WERI-Rb-1 (cell line): ENCODE measurements at regions not wholly inside any gene's neighbourhood (a gene's known extent, or its start where the extent isn't known, plus 50 kb on each side); places are given as distances from the start of the nearest gene placed in this dataset.
A peak's percentile ranks its signal among the peaks of the same experiment; 100 is the strongest.

Experiments used
- DNase-seq: peaks from one replicate; pipeline ENCODE4 v3.0.0-alpha.2; 2020
- H3K27ac ChIP-seq: fragments of 250-450 bp; sonication (Bioruptor Pico); 2 replicates; pipeline ENCODE4 v1.5.1; 2020; ENCODE audit warnings: mild to moderate bottlenecking, moderate library complexity
- H3K27me3 ChIP-seq: fragments of 250-450 bp; sonication (Bioruptor Pico); 2 replicates; pipeline ENCODE4 v1.5.1; 2021; ENCODE audit warnings: mild to moderate bottlenecking, low read depth, moderate library complexity; ENCODE audit not compliant: insufficient read depth, severe bottlenecking
- H3K36me3 ChIP-seq: fragments of 250-450 bp; sonication (Bioruptor Pico); 2 replicates; pipeline ENCODE4 v1.5.1; 2020; ENCODE audit warnings: mild to moderate bottlenecking, moderate library complexity
- H3K4me3 ChIP-seq: 2 replicates; pipeline ENCODE4 v1.5.1; 2011; ENCODE audit warnings: low read depth, mild to moderate bottlenecking, control low read depth, low read length
- H3K9me3 ChIP-seq: fragments of 250-450 bp; sonication (Bioruptor Pico); 2 replicates; pipeline ENCODE4 v1.5.1; 2021; ENCODE audit warnings: mild to moderate bottlenecking, moderate library complexity; ENCODE audit not compliant: severe bottlenecking
- TF ChIP-seq, protein P1 (sequence below): IDR thresholded peaks from 2 replicates; pipeline ENCODE4 v1.5.1; 2011; ENCODE audit warnings: low read depth, mild to moderate bottlenecking, control low read depth, inconsistent platforms, low read length

- no peaks in the 10 kb centered on the region for H3K9me3 ChIP-seq
- no peaks in the 10 kb centered on the region for H3K36me3 ChIP-seq
- TF ChIP-seq, protein P1, sequence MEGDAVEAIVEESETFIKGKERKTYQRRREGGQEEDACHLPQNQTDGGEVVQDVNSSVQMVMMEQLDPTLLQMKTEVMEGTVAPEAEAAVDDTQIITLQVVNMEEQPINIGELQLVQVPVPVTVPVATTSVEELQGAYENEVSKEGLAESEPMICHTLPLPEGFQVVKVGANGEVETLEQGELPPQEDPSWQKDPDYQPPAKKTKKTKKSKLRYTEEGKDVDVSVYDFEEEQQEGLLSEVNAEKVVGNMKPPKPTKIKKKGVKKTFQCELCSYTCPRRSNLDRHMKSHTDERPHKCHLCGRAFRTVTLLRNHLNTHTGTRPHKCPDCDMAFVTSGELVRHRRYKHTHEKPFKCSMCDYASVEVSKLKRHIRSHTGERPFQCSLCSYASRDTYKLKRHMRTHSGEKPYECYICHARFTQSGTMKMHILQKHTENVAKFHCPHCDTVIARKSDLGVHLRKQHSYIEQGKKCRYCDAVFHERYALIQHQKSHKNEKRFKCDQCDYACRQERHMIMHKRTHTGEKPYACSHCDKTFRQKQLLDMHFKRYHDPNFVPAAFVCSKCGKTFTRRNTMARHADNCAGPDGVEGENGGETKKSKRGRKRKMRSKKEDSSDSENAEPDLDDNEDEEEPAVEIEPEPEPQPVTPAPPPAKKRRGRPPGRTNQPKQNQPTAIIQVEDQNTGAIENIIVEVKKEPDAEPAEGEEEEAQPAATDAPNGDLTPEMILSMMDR = no peak
- no peak overlapping the region for H3K4me3 ChIP-seq
- no peaks in the 10 kb centered on the region for H3K27me3 ChIP-seq
- no peak overlapping the region for H3K27ac ChIP-seq
- no peak for DNase-seq
These were observed 316.3 kb upstream of the CXCR4 start for GRCh38 chr2:136434251-136434715.

GRCh38 chr2:136433261-136433660, 315.3 kb upstream of the CXCR4 start:
- no peak overlapping the region for H3K4me3 ChIP-seq
- no peak for DNase-seq
- no peaks in the 10 kb centered on the region for H3K36me3 ChIP-seq
- TF ChIP-seq, protein P1 = no peak
- H3K9me3 ChIP-seq = no peaks in the 10 kb centered on the region
- H3K27ac ChIP-seq = no peak overlapping the region
- H3K27me3 ChIP-seq = no peaks in the 10 kb centered on the region

DNA sequence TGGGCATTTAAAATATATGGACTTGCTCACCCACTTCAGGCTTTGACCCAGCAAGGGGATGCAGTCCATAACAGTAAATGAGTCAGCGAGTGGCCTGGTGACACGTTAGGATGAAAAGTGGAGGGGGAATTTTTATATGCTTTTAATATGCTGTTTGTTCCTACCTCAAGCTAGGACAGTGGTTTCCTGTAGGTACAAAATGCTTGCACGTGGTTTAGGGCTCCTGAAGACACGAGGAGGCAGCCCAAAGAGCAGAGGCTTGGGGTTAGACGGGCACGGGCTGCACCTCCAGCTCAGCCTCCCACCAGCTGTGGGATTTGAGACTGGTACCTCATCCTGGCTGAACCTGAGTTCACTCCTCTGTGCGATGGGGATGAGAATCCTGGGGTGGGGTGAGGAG, 306.2 kb upstream of the CXCR4 start:
- TF ChIP-seq, protein P1 = no peak
- Histone ChIP-seq H3K4me3 (no peak overlapping the region; the same call in 1 of the 2 replicates), H3K27ac (no peak overlapping the region), H3K36me3 (no peaks in the 10 kb centered on the region), H3K27me3 (no peaks in the 10 kb centered on the region), H3K9me3 (no peaks in the 10 kb centered on the region)
- no peak for DNase-seq

DNA sequence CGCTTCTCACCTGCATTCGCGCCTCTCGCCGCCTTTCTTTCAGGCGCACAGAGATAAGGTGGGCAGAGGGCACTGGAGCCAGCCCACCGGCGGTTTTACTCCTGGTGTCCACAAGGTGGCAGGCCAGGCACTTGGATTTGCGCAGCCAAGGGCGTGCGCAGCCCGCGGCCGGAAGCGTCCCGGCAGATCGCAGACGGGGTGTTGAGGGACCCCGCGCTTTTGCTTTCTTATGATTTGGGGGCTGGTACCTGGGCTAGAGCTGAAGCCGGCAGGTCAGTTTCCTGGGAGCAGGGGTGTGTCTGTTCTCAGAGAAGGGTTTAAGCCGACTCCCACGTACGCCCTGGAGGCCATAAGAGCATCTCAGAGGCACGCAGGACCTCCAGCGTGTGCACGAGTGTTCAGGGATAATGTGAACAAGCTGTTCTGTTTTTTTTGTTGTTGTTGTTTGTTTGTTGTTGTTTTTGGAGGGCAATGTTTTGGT, 305.6 kb upstream of the CXCR4 start:
- H3K9me3 ChIP-seq = no peaks in the 10 kb centered on the region
- peak overlapping the region; percentile 39; the same call in 1 of the 2 replicates for H3K27ac ChIP-seq
- peak; percentile 81 for DNase-seq
- TF ChIP-seq, protein P1 = peak; percentile 79
- H3K4me3 ChIP-seq = peak overlapping the region; percentile 52
- no peaks in the 10 kb centered on the region for H3K36me3 ChIP-seq
- no peaks in the 10 kb centered on the region for H3K27me3 ChIP-seq

GRCh38 chr2:136422512-136422911, 304.6 kb upstream of the CXCR4 start:
- no peaks in the 10 kb centered on the region for H3K27me3 ChIP-seq
- TF ChIP-seq, protein P1 = no peak
- H3K4me3 ChIP-seq = no peak overlapping the region
- H3K27ac ChIP-seq = no peak overlapping the region
- H3K36me3 ChIP-seq = no peaks in the 10 kb centered on the region
- no peak for DNase-seq
- H3K9me3 ChIP-seq = no peaks in the 10 kb centered on the region

DNA sequence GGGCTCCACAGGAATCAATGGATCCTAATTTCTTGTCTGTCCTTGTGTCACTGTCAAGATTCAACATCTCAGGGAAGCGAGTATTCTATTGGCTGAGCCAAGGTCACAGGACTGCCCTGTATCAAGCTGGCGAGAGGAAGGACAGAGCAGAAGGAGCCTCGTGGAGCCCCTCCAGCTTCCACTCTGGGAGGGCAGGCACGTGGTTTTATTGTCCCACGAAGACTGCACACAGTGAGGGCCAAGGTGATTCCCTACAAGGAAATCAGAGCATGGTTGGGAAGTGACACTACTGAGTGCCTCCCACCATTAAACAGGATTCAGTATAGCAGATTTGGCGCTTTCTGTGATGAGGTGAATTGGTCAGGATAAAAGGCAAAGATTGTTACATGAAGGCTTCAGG, 302.4 kb upstream of the CXCR4 start:
- TF ChIP-seq, protein P1 = no peak
- Histone ChIP-seq H3K27ac (no peak overlapping the region), H3K36me3 (no peaks in the 10 kb centered on the region), H3K27me3 (no peaks in the 10 kb centered on the region), H3K9me3 (no peaks in the 10 kb centered on the region), H3K4me3 (no peak overlapping the region)
- DNase-seq = no peak
